Neural cell (in vitro differentiated cells): ENCODE measurements at regions not wholly inside any gene's neighbourhood (a gene's known extent, or its start where the extent isn't known, plus 50 kb on each side); places are given as distances from the start of the nearest gene placed in this dataset.

Experiments
- RAD21 ChIP-seq: fragments of 450-650 bp; conservative IDR thresholded peaks from 2 replicates; pipeline ENCODE4 v1.6.1; 2014; ENCODE audit warnings: antibody characterized with exemption, mild to moderate bottlenecking, moderate library complexity
- TF ChIP-seq, protein P1 (sequence below): fragments of 450-650 bp; IDR thresholded peaks from 2 replicates; pipeline ENCODE4 v1.5.1; 2014; ENCODE audit warnings: antibody characterized with exemption, mild to moderate bottlenecking, moderate library complexity; ENCODE audit not compliant: poor library complexity, severe bottlenecking
- TF ChIP-seq, protein P2 (sequence below): IDR thresholded peaks from 2 replicates; pipeline ENCODE4 v1.6.1; 2012; ENCODE audit warnings: borderline replicate concordance

GRCh38 chr2:2591542-2591940 is 260.5 kb upstream of the MYT1L start:
- no peak for TF ChIP-seq RAD21
- TF ChIP-seq, protein P1, sequence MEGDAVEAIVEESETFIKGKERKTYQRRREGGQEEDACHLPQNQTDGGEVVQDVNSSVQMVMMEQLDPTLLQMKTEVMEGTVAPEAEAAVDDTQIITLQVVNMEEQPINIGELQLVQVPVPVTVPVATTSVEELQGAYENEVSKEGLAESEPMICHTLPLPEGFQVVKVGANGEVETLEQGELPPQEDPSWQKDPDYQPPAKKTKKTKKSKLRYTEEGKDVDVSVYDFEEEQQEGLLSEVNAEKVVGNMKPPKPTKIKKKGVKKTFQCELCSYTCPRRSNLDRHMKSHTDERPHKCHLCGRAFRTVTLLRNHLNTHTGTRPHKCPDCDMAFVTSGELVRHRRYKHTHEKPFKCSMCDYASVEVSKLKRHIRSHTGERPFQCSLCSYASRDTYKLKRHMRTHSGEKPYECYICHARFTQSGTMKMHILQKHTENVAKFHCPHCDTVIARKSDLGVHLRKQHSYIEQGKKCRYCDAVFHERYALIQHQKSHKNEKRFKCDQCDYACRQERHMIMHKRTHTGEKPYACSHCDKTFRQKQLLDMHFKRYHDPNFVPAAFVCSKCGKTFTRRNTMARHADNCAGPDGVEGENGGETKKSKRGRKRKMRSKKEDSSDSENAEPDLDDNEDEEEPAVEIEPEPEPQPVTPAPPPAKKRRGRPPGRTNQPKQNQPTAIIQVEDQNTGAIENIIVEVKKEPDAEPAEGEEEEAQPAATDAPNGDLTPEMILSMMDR = no peak
- TF ChIP-seq, protein P2, sequence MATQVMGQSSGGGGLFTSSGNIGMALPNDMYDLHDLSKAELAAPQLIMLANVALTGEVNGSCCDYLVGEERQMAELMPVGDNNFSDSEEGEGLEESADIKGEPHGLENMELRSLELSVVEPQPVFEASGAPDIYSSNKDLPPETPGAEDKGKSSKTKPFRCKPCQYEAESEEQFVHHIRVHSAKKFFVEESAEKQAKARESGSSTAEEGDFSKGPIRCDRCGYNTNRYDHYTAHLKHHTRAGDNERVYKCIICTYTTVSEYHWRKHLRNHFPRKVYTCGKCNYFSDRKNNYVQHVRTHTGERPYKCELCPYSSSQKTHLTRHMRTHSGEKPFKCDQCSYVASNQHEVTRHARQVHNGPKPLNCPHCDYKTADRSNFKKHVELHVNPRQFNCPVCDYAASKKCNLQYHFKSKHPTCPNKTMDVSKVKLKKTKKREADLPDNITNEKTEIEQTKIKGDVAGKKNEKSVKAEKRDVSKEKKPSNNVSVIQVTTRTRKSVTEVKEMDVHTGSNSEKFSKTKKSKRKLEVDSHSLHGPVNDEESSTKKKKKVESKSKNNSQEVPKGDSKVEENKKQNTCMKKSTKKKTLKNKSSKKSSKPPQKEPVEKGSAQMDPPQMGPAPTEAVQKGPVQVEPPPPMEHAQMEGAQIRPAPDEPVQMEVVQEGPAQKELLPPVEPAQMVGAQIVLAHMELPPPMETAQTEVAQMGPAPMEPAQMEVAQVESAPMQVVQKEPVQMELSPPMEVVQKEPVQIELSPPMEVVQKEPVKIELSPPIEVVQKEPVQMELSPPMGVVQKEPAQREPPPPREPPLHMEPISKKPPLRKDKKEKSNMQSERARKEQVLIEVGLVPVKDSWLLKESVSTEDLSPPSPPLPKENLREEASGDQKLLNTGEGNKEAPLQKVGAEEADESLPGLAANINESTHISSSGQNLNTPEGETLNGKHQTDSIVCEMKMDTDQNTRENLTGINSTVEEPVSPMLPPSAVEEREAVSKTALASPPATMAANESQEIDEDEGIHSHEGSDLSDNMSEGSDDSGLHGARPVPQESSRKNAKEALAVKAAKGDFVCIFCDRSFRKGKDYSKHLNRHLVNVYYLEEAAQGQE = no peak
